HuH-7.5 (cell line): ENCODE measurements at regions not wholly inside any gene's neighbourhood (a gene's known extent, or its start where the extent isn't known, plus 50 kb on each side); places are given as distances from the start of the nearest gene placed in this dataset.
"Not testable (repeated sequence)": the region's sequence is repeated elsewhere in the genome, so short reads cannot be mapped to it uniquely, and the experiment has no call there.

Experiments
- DNase-seq: peaks from one replicate; pipeline ENCODE4 v3.0.0; 2011; ENCODE audit warnings: low spot score

- no peak for DNase-seq
These were observed 370.6 kb upstream of the IGFBP3 start for GRCh38 chr7:46291601-46292150.

- no peak for DNase-seq
These were observed 370.0 kb upstream of the IGFBP3 start for GRCh38 chr7:46291050-46291438.

- no peak for DNase-seq
These were observed 369.4 kb upstream of the IGFBP3 start for GRCh38 chr7:46290374-46291049.

- DNase-seq = no peak
These were observed 367.8 kb upstream of the IGFBP3 start for GRCh38 chr7:46288861-46289260.

GRCh38 chr7:46288010-46288409 lies 366.9 kb upstream of the IGFBP3 start:
- no peak for DNase-seq

GRCh38 chr7:46286957-46287356 lies 365.9 kb upstream of the IGFBP3 start:
- DNase-seq = no peak

DNA sequence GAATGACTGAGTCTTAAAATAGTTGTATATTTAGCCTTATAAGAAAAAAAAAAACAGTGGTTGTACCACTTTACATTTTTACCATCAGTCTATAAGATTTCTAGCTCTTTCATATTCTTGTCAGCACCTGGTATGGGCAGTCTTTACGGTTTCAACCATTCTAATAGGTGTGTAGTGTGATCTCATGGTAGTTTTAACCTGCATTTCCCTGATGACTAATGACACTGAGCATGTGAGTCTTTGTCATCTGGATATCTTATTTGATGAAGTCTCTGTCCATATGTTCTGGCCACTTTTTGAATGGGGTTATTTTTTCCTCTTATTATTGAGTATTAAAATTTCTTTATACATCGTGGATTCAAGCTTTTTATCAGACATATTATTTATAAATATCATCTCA lies 365.3 kb upstream of the IGFBP3 start:
- no peak for DNase-seq

GRCh38 chr7:46285878-46286277 lies 364.8 kb upstream of the IGFBP3 start:
- DNase-seq = no peak

DNA sequence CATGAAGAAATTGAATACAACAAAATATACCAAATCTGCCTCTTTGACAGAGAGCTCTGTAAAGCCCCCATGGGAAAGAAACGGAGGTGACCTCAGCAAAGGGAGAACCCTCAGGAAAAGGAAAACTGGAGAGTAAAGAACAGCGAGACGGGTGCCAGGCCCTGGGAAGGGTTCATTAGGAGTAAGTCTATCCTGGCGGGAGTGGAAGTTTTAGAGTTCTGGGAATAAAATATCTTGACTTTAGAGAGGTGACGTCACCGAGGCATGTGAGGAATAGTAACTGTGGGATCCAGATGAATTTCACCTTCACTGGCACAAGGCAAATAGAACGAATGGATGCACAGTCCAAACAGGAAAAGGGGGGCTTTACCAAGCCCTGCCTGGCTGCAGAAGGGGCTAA lies 362.8 kb upstream of the IGFBP3 start:
- DNase-seq = no peak

- DNase-seq = no peak
These were observed 361.1 kb upstream of the IGFBP3 start for GRCh38 chr7:46282155-46282554.

DNA sequence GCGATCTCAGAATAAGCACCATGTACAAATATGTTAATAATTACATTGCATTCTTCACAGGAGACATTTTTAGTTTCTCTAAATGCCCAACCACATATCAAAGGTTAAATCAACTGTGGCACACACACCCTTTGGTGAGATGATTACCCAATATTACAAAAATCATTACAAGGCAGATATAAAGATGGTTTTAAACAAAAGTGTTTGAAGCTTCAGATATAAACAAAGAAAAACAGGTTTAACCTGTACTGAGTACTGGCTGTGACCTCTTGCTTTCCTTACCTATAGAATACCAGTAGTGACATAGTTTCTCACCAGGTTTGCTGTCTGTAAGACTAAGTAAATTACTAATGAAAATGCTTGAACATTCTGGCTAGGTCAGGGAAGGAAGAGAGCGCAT lies 360.0 kb upstream of the IGFBP3 start:
- DNase-seq = no peak

GRCh38 chr7:46279290-46279689 lies 358.2 kb upstream of the IGFBP3 start:
- DNase-seq = no peak

DNA sequence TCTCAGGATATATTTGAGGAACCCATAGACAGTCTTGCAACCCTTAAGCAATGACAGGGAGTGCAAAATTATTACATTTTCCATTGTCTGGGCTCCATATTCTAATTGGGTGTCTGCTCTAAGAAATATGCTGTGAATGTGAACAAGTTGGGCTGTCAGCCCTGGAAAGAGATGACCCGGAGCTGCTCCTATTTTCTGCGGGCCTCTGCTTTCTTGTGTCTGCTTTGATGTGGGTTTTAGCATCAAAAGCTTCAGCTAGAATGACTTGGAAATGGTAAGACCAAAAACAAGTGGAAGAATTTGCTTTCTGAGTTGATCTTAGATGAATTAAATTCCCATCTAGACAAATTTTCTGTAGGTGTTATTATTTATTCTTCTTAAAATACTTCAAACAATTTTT lies 343.6 kb upstream of the IGFBP3 start:
- no peak for DNase-seq

GRCh38 chr7:46261638-46262037 lies 340.6 kb upstream of the IGFBP3 start:
- DNase-seq = not testable (repeated sequence)

- no peak for DNase-seq
These were observed 338.9 kb upstream of the IGFBP3 start for GRCh38 chr7:46259947-46260346.

GRCh38 chr7:46257761-46258448 lies 336.8 kb upstream of the IGFBP3 start:
- DNase-seq = no peak

- DNase-seq = no peak
These were observed 336.0 kb upstream of the IGFBP3 start for GRCh38 chr7:46256870-46257661.

DNA sequence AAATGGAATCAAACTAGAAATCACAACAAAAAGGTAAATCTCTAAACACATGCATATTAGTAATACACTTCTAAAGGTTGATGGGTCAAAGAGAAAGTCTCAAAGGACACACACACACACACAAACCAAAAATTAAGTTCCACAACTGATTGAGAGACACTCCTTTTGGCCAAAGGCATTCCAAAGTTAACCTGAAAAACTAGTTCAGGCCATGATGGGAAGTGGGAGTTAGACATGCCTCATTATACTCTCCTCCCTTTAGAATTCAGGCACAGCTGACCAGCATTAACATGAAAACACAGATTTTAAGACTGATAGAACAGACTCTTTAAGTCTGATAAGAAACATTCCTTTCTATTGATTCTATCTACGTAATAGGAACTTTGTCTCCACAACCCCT lies 332.4 kb upstream of the IGFBP3 start:
- DNase-seq = no peak

DNA sequence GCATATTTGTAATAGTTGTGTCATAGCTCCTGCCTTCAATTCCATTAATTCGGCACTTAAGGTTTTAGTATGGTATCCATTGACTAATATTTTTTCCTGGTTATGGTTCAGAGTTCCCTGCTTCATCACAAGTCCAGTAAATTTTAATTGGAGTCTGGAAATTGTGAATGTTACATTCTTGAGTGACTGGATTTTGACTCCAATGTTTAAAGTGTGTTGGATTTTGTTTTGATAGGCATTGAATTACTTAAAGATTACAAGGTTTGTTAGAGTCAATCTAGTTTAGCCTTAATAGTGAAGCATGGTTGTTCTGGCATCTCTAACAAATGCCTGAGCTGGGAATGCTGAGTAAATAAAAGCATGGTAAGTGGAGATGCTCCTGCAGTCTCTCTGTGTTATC lies 326.6 kb upstream of the IGFBP3 start:
- DNase-seq = no peak

DNA sequence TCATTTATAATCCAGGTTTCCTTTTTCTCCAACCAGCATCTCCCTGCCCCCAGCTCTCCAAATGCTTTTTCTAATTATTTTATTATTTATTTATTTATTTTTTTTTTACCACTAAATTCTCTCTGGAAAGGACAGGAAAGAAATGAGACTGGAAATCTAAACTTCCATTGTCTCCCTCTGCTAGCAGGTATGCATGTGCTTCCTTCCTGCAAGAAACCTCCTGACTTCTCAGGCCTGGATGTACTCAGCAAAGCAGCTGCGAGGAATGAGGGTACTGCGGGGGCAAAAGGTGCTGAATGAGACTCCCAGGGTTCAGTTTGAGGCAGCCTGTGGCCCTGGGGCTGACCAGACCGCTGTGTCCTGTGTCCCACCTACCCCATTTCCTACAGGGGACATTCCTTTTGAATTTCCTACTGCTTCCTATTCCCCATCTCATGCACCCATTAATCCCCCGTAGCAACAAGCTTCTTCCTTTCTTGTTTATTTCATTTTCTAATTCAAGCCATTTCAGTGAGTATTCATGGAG lies 324.6 kb upstream of the IGFBP3 start:
- DNase-seq = no peak

GRCh38 chr7:46244757-46245156 lies 323.7 kb upstream of the IGFBP3 start:
- no peak for DNase-seq

GRCh38 chr7:46243406-46243805 lies 322.3 kb upstream of the IGFBP3 start:
- DNase-seq = no peak

DNA sequence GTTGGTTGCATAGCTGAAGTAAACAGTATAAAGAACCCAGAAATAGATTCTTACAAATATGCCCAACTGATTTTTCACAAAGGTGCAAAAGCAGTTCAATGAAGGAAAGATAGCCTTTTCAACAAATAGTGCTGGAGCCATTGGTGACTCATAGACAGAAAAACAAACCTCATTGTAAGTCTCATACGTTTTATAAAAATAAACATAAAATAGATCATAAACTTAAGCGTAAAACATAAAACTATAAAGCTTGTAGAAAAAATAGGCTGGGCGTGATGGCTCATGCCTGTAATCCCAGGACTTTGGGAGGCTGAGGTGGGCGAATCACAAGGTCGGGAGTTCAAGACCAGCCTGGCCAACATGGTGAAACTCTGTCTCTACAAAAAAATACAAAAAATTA lies 318.8 kb upstream of the IGFBP3 start:
- DNase-seq = no peak
